ENCODE measurements at regions not wholly inside any gene's neighbourhood (a gene's known extent, or its start where the extent isn't known, plus 50 kb on each side); places are given as distances from the start of the nearest gene placed in this dataset.
"Not testable (repeated sequence)": the region's sequence is repeated elsewhere in the genome, so short reads cannot be mapped to it uniquely, and the experiment has no call there.

GRCh38 chr5:101783241-101784013 is 512.7 kb downstream of the SLCO4C1 start:
- DNase-seq: no peak
- Histone ChIP-seq H3K4me1 (replicated peaks in 1 of 2) (no peaks in the 10 kb centered on the region), H3K4me3 (no peak overlapping the region), H3K9me3 (replicated peaks in 1 of 3) (no peaks in the 10 kb centered on the region), H3K27me3 (no peaks in the 10 kb centered on the region), H3K27ac (no peak overlapping the region), H3K36me3 (replicated peaks in 1 of 2) (no peaks in the 10 kb centered on the region)
- TF ChIP-seq CTCF (IDR thresholded peaks at IDR 0.05) (no peak), POLR2A (IDR thresholded peaks at IDR 0.05) (no peak)
- WGBS, 4 donors: 33 to 70% (median 41%) methylated on average over 21 to 26 of the region's 26 CpGs
- intact Hi-C loops (cut with DNase I): no loop called here

DNA sequence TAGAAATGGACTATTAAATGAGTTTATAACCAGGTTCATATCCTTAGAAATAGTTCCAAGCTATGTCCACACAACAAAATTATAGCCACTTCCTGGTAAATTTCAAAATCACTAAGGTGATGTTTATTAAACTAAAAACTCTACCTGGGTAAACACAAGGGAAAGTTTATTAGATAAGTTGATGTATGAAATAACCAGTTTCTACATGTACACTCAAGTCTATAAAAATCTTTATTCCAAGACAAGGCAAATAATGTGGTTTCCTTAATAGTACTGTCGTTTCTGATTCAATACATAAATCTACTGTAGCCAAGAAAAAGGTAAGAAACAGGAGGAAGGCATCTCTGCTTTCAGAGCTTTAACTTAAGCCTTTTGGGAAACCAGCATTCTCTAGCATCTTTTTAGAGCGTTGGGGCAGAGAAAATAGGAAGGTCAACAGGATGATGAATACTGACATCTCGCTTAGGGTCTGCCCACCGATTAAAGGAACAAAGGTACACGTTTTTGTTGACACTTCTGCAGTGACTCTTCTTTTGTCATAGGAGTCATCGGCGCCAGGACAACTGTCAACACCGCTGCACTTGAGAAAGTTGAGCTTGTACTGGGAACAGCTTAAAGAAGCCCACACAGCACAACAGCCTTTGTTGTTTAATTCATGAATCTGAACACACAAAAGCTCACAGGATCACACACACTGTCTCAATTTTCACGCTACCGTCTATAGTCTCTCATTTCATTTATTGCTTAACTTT is 513.6 kb downstream of the SLCO4C1 start:
- Histone ChIP-seq H3K27me3 (no peaks in the 10 kb centered on the region), H3K27ac (no peak overlapping the region), H3K36me3 (replicated peaks in 1 of 2) (no peaks in the 10 kb centered on the region), H3K4me1 (replicated peaks in 1 of 2) (no peaks in the 10 kb centered on the region), H3K4me3 (no peak overlapping the region), H3K9me3 (replicated peaks in 1 of 3) (no peaks in the 10 kb centered on the region)
- no peak for DNase-seq
- TF ChIP-seq CTCF (IDR thresholded peaks at IDR 0.05) (no peak), POLR2A (IDR thresholded peaks at IDR 0.05) (no peak)
- WGBS, 4 donors: 62 to 73% (median 68%) methylated on average over 10 of the region's 10 CpGs
- intact Hi-C loops (cut with DNase I): no loop called here

GRCh38 chr5:101751105-101751504 is 545.0 kb downstream of the SLCO4C1 start:
- WGBS, 4 donors: 57 to 63% (median 59%) methylated on average over 3 of the region's 3 CpGs
- H3K9me3 ChIP-seq (replicated peaks in 1 of 3): peaks cover 0 to 2% (median 0%) of the 10 kb centered on the region in 3 donors
- intact Hi-C loops (cut with DNase I): no loop called here
- DNase-seq: no peak
- no peaks in the 10 kb centered on the region for H3K4me1 ChIP-seq (replicated peaks in 1 of 2)
- H3K4me3 ChIP-seq: no peak overlapping the region
- no peak overlapping the region for H3K27ac ChIP-seq
- no peaks in the 10 kb centered on the region for H3K27me3 ChIP-seq
- H3K36me3 ChIP-seq (replicated peaks in 1 of 2): no peaks in the 10 kb centered on the region
- TF ChIP-seq CTCF (IDR thresholded peaks at IDR 0.05): no peak
- TF ChIP-seq POLR2A (IDR thresholded peaks at IDR 0.05): no peak

GRCh38 chr5:101743000-101743399 is 553.1 kb downstream of the SLCO4C1 start:
- DNase-seq; H3K27me3 ChIP-seq; H3K4me1 ChIP-seq (replicated peaks in 1 of 2); H3K4me3 ChIP-seq; H3K9me3 ChIP-seq (replicated peaks in 1 of 3); H3K27ac ChIP-seq; intact Hi-C loops (cut with DNase I); H3K36me3 ChIP-seq (replicated peaks in 1 of 2): not testable (repeated sequence)

All from adrenal gland (tissue), 9 donors.